Vagina (tissue), 2 donors: ENCODE measurements at regions not wholly inside any gene's neighbourhood (a gene's known extent, or its start where the extent isn't known, plus 50 kb on each side); places are given as distances from the start of the nearest gene placed in this dataset.

Experiments
- CTCF ChIP-seq, 3 experiments: fragments of 450-650 bp in 2 of 3; fragments of 200-600 bp in 1 of 3; sonication (generic) in 1 of 3; IDR thresholded peaks; one replicate each; pipeline ENCODE4 v1.5.1; 2017 to 2019; ENCODE audit warnings: antibody characterized with exemption in 3 of 3, mild to moderate bottlenecking in 2 of 3, moderate library complexity in 2 of 3
- POLR2A ChIP-seq, 2 donors: fragments of 450-650 bp; IDR thresholded peaks; one replicate each; pipeline ENCODE4 v1.6.1; 2017; ENCODE audit warnings: antibody characterized with exemption in 2 of 2, mild to moderate bottlenecking in 2 of 2, moderate library complexity in 2 of 2
- POLR2AphosphoS5 ChIP-seq, 2 donors: sonication (generic); formaldehyde crosslinking; IDR thresholded peaks; one replicate each; pipeline ENCODE4 v1.9.0; 2017; ENCODE audit warnings: antibody characterized with exemption in 2 of 2, mild to moderate bottlenecking in 2 of 2, low read depth in 1 of 2; ENCODE audit not compliant: insufficient read depth in 1 of 2

DNA sequence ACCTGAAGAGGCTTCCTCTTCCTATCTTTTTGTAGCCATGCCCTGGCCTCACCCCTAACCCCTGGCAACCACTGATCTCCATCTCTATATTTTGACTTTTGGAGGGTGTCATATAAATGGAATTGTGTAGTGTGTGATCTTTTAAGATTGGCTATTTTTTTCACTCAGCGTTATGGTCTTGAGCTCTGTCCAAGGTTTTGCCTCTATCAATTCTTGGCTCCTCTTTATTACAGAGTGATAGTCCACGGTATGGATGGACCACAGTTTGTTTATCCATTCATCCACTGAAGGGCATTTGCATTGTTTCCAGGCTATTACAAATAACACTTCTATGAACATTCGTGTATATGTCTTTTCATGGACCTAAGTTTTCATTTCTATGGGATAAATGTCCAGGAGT lies 209.8 kb upstream of the IER5L start:
- TF ChIP-seq POLR2A (IDR thresholded peaks at IDR 0.05), result no peak
- TF ChIP-seq CTCF (IDR thresholded peaks at IDR 0.05), result no peak
- TF ChIP-seq POLR2AphosphoS5 (IDR thresholded peaks at IDR 0.05; ENCODE audit: insufficient read depth in 1 of 2, low read depth in 1 of 2), result no peak
